ENCODE measurements at regions not wholly inside any gene's neighbourhood (a gene's known extent, or its start where the extent isn't known, plus 50 kb on each side); places are given as distances from the start of the nearest gene placed in this dataset.
"Not testable (repeated sequence)": the region's sequence is repeated elsewhere in the genome, so short reads cannot be mapped to it uniquely, and the experiment has no call there.

DNA sequence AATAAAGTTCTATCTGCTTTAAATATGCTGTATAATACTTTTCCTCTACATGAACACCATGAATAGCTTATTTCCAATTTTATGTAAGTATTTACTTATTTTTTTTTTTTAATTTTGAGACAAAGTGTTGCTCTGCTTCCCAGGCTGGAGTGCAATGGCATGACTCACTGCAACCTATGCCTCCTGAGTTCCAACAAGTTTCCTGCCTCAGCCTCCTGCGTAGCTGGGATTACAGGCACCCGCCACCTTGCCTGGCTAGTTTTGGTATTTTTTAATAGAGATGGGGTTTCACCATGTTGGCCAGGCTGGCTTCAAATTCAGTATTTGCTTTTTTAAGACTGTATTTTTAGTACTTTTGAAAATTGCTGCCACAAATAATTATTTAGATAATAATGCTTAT is 1365.9 kb downstream of the GRIK2 start:
- no peak for DNase-seq (ENCODE audit: low spot score)

DNA sequence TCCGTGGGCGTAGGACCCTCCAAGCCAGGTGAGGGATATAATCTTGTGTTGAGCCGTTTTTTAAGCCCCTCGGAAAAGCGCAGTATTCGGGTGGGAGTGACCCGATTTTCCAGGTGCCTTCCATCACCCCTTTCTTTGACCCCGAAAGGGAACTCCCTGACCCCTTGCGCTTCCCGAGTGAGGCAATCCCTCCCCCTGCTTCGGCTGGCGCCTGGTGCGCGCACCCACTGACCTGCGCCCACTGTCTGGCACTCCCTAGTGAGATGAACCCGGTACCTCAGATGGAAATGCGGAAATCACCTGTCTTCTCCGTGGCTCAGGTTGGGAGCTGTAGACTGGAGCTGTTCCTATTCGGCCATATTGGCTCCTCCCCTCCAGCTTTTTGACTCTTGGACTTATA is 1365.0 kb downstream of the GRIK2 start:
- DNase-seq (ENCODE audit: low spot score) = not testable (repeated sequence)

DNA sequence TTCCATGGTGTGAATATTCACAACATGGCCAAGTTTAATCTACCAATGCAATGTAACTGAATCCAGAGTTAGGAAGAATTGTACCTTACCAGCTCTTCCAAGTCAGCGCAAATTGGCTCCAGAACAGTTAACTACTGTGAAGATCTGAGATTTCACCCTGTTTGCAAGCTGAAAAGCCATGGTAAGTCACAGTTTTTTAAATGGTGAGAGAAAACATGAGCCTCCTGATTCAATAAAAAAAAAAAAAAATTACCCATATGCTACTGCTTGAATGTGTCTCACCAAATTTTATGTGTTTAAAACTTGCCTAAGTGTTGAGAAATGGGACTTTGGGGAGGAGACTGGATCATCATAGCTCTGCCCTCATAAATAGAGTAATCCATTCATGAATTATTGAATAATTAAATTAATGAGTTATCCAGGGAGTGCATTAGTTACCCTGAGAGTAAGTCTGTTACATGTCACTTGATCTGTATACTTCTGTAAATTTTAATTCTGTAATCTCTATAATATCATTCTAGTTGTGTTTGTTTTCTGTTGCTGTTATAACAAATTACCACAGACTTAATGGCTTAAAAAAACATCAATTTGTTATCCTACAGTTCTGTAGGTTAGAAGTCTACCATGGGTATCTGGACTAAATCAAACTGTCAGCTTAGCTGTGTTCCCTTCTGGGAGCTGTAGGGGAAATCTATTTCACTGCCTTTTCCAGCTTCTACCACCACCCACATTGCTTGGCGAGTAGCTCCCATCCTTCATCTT is 1355.9 kb downstream of the GRIK2 start:
- DNase-seq (ENCODE audit: low spot score) = no peak

DNA sequence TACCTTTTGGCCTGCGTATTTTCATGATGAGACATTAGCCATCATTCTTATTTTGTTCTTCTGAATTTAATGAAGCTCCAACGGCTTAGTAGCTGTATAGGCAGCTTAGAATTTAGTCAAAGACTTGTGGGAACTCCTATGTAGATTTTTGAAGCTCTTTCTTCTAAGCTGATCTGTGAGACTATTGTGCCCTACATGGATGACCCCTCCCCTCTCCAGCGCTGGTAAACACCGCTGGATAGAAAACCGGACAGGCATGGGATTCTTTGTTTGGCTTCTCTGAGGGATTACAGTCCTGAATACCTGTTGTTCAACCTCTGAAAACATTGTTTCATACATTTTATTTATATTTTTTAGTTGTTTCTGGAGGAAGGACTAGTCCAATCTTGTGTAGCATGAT is 1353.4 kb downstream of the GRIK2 start:
- no peak for DNase-seq (ENCODE audit: low spot score)

DNA sequence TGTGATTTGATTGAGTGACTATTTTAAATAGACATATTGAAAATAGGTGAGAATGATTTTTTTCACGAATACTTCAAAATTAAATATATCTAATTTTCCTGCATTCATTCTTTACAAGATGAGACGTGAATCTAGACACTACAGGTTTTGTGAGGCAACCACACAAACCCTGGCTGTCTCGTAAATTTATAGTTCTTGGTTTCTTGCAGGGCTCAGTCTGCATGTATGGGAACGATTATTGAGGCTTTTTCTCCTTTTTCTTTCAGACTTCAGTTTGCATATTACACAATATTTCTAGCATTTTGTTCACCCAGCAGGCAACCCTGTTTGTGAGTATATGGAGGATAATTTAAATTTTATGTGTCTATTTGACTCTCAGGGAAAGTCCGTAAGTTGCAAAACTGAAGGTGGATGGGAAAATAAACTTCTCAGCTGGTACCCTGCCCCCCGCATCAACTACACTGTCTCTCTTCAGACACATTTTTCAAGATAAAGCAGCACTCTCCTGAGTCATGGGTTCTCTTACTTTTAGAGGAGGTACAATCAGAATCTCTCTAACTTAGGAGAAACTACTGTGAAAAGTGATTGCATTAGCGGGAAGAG is 1349.3 kb downstream of the GRIK2 start:
- DNase-seq (ENCODE audit: low spot score) = no peak

GRCh38 chr6:102742028-102742427 is 1348.5 kb downstream of the GRIK2 start:
- DNase-seq (ENCODE audit: low spot score) = no peak

- no peak for DNase-seq (ENCODE audit: low spot score)
These were observed 1343.4 kb downstream of the GRIK2 start for GRCh38 chr6:102736941-102737368.

- peak; percentile 20 for DNase-seq (ENCODE audit: low spot score)
These were observed 1339.4 kb downstream of the GRIK2 start for GRCh38 chr6:102732898-102733297.

DNA sequence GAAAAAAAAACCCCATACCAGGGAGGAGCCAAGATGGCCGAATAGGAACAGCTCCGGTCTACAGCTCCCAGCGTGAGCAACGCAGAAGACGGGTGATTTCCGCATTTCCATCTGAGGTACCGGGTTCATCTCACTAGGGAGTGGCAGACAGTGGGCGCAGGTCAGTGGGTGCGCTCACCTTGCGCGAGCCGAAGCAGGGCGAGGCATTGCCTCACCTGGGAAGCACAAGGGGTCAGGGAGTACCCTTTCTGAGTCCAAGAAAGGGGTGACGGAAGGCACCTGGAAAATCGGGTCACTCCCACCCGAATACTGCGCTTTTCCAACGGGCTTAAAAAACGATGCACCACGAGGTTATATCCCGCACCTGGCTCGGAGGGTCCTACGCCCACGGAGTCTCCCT is 1328.6 kb downstream of the GRIK2 start:
- not testable (repeated sequence) for DNase-seq (ENCODE audit: low spot score)

GRCh38 chr6:102717737-102718456 is 1324.4 kb downstream of the GRIK2 start:
- no peak for DNase-seq (ENCODE audit: low spot score)

DNA sequence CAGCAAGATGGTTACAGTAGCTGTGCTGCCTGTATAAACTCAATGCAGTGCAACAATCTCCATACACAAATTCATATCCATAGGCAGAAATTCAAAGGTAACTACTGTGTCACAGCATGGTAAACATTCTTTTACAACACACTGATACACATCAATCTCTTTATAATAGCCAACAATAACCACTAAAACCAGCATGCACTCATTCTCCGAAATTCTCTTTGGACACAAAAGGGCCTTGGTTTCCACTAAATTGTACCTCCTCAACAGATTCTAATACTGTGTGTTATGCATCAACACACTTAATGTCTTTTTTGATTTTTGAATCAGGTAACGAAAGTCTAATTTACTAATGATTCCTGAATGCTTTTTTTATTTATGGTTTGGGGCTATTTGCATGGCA is 1323.7 kb downstream of the GRIK2 start:
- no peak for DNase-seq (ENCODE audit: low spot score)

GRCh38 chr6:102701019-102701418 is 1307.5 kb downstream of the GRIK2 start:
- no peak for DNase-seq (ENCODE audit: low spot score)

DNA sequence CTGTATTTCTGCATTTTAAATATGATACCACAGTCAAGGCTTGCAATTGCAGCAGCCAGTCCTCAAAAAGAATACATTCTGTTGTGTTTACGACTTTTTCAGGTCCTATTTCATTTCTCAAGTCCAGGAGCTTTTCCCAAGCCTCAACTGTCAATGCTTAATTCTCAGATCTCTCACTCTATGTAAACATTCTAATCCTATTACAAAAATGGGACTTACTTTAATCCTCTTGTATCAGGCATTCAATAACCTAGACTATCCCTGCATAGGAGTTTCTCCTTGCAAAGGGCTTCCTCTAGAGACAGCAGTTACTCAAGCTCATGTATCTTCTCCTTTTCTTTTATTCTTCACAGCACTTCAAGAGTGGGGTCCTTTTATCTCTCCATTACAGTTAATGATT is 1293.0 kb downstream of the GRIK2 start:
- no peak for DNase-seq (ENCODE audit: low spot score)

GRCh38 chr6:102680413-102680812 is 1286.9 kb downstream of the GRIK2 start:
- DNase-seq (ENCODE audit: low spot score) = no peak

- peak; percentile 15 for DNase-seq (ENCODE audit: low spot score)
These were observed 1286.4 kb downstream of the GRIK2 start for GRCh38 chr6:102679865-102680264.

GRCh38 chr6:102677225-102677624 is 1283.7 kb downstream of the GRIK2 start:
- no peak for DNase-seq (ENCODE audit: low spot score)

DNA sequence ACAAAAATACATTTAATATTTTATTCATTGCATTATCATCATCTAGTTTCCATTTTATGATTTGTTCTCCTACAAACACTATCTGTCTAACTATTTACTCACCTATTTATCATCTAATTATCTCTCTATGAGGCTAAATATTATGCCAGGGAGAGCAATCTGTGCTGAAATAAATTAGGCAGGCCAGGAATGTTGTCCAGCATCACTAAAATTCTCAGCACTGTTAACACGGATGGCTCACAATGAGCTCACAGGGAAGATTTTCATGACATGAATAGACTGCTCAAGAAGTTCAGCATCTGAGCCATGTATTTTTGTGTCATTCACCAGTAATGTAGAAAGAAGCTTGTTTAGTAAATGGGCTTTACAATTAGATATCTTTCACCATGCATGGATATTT is 1277.2 kb downstream of the GRIK2 start:
- DNase-seq (ENCODE audit: low spot score) = no peak

DNA sequence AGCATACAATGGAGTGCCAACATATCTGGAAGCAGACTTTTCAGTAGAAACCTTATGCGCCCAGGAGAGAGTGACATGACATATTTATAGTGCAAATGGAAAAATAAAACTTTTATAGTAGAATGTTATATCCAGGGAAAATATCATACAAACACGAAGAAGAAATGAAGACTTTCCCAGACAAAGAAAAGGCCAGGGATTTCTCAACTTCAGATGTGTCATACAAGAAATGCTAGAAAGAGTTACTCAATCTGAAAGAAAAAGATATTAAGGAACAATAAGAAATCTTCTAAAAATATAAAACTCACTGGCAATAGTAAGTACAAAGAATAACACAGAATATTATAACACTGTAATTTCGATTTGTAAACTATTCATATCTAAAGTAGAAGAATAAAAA is 1269.3 kb downstream of the GRIK2 start:
- no peak for DNase-seq (ENCODE audit: low spot score)

- no peak for DNase-seq (ENCODE audit: low spot score)
These were observed 1266.8 kb downstream of the GRIK2 start for GRCh38 chr6:102660303-102660702.

GRCh38 chr6:102655823-102656222 is 1262.3 kb downstream of the GRIK2 start:
- DNase-seq (ENCODE audit: low spot score) = no peak

GRCh38 chr6:102641426-102641825 is 1247.9 kb downstream of the GRIK2 start:
- DNase-seq (ENCODE audit: low spot score) = no peak

- DNase-seq (ENCODE audit: low spot score) = no peak
These were observed 1238.4 kb downstream of the GRIK2 start for GRCh38 chr6:102631921-102632320.

DNA sequence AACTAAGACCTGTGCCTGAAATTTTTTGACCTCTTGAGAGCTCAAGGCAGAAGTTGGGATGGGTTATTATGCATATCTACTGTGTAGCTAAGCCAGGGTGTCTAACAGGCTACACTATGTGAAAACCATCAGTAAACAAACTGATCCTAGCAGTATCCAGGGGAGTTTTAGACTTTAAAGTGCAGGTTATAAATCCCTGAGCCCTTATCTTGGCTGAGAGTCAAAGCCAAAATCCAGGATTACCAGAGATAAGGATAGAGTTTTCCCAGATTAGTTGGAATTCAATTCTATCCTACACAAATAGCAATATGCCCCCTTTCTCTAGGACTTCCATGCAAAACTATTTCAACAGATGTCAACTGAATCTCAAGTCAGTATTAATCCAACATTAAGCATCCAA is 1229.7 kb downstream of the GRIK2 start:
- DNase-seq (ENCODE audit: low spot score) = no peak

Data from HuH-7.5 (cell line).